PFSK-1 (cell line): ENCODE measurements at regions not wholly inside any gene's neighbourhood (a gene's known extent, or its start where the extent isn't known, plus 50 kb on each side); places are given as distances from the start of the nearest gene placed in this dataset.

Experiments
- FOXP2 ChIP-seq: optimal IDR thresholded peaks from 2 replicates; pipeline ENCODE3; 2011; ENCODE audit warnings: borderline replicate concordance, control low read depth, inconsistent platforms; ENCODE audit not compliant: insufficient read depth; ENCODE audit errors: extremely low read length, extremely low read depth
- POLR2AphosphoS5 ChIP-seq: IDR thresholded peaks from 2 replicates; pipeline ENCODE4 v1.6.1; 2012; ENCODE audit warnings: low read depth, mild to moderate bottlenecking, control low read depth, low read length, moderate library complexity
- SIN3A ChIP-seq: IDR thresholded peaks from 2 replicates; pipeline ENCODE4 v1.6.1; 2012; ENCODE audit warnings: mild to moderate bottlenecking, low read length, moderate library complexity, borderline replicate concordance; ENCODE audit not compliant: insufficient read depth
- TAF1 ChIP-seq: IDR thresholded peaks from 2 replicates; pipeline ENCODE4 v1.6.1; 2012; ENCODE audit warnings: low read length, control low read depth, borderline replicate concordance; ENCODE audit not compliant: insufficient read depth
- TF ChIP-seq, protein P1 (sequence below), 2 experiments: IDR thresholded peaks; 2 replicates each; pipeline versions ENCODE4 v1.6.1 to v1.8.0; 2011 to 2012; ENCODE audit warnings: low read depth in 2 of 2, low read length in 2 of 2, control low read depth in 1 of 2, inconsistent platforms in 1 of 2, mild to moderate bottlenecking in 1 of 2, moderate library complexity in 1 of 2; ENCODE audit not compliant: insufficient read depth in 1 of 2

DNA sequence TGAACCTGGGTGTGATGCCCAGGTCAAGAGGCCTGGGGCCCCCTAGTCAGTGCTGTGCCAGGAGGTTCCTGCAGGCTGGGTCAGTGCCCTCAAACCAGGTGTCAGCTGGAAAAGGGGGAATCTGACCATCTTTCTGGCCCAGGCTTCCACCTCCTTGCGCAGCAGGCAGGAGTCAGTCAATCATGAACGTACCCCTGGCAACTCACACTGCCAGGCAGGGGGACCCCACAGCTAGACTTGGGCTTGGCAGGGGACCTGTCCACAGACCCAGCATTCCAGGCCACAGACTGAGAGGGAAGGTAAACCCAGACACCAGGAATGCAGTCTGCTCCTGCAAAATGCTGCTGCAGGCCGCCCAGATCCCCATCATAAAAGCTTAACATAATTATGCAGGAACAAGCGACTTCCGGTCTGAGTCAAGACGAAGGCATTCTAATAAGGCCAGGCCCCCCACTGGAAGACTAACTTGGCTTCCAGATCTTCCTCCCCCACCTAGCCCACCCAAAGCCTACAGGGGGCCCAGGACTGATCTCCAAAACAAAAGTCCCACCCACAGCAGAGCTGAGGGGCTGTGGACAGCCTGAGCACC, 156.3 kb downstream of the BCOR start:
- TF ChIP-seq POLR2AphosphoS5, result no peak
- TF ChIP-seq, protein P1, sequence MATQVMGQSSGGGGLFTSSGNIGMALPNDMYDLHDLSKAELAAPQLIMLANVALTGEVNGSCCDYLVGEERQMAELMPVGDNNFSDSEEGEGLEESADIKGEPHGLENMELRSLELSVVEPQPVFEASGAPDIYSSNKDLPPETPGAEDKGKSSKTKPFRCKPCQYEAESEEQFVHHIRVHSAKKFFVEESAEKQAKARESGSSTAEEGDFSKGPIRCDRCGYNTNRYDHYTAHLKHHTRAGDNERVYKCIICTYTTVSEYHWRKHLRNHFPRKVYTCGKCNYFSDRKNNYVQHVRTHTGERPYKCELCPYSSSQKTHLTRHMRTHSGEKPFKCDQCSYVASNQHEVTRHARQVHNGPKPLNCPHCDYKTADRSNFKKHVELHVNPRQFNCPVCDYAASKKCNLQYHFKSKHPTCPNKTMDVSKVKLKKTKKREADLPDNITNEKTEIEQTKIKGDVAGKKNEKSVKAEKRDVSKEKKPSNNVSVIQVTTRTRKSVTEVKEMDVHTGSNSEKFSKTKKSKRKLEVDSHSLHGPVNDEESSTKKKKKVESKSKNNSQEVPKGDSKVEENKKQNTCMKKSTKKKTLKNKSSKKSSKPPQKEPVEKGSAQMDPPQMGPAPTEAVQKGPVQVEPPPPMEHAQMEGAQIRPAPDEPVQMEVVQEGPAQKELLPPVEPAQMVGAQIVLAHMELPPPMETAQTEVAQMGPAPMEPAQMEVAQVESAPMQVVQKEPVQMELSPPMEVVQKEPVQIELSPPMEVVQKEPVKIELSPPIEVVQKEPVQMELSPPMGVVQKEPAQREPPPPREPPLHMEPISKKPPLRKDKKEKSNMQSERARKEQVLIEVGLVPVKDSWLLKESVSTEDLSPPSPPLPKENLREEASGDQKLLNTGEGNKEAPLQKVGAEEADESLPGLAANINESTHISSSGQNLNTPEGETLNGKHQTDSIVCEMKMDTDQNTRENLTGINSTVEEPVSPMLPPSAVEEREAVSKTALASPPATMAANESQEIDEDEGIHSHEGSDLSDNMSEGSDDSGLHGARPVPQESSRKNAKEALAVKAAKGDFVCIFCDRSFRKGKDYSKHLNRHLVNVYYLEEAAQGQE (IDR thresholded peaks at IDR 0.05; ENCODE audit: insufficient read depth in 1 of 2, low read depth in 2 of 2, low read length in 2 of 2), result no peak
- TF ChIP-seq TAF1, result no peak
- TF ChIP-seq SIN3A, result no peak
- TF ChIP-seq FOXP2, result no peak

DNA sequence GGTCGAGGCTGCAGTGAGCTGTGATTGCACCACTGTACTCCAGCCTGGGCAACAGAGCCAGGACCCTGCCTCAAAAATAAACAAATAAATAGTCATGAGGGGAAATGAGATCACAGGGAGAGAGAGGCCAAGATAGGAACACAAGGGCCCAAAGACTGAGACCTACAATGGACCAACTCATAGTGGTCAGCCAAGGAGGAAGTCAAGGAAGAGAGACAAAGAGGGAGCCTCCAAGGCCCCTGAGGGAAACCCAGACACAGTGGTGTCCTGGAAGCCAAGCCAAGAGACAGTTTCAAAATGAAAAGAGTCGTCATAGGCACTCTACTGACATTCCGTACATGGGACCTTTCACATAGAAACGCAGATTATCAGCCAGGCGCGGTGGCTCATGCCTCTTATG, 153.3 kb downstream of the BCOR start:
- TF ChIP-seq FOXP2 (no peak), POLR2AphosphoS5 (no peak), TAF1 (no peak), SIN3A (no peak)
- TF ChIP-seq, protein P1 (IDR thresholded peaks at IDR 0.05; ENCODE audit: insufficient read depth in 1 of 2, low read depth in 2 of 2, low read length in 2 of 2), result no peak

DNA sequence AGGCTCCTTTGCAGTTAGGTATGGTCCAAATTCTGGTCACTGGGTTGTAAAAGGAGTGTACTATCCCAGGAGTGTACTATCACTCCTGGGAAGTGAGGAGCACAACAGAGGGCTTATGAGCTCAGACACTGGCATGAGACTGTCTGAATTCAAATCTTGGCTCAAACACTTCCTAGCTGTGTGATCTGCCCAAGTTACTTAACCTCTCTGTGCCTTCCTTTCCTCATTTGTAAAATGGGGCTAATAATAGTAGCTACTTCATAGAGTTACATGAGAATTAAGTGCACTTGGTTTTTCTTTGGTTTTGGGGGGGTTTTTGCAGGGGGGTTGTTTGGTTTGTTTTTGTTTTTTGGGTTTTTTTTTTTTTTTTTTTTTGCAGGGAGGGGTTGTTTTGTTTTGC, 152.0 kb downstream of the BCOR start:
- TF ChIP-seq, protein P1 (IDR thresholded peaks at IDR 0.05; ENCODE audit: insufficient read depth in 1 of 2, low read depth in 2 of 2, low read length in 2 of 2), result no peak
- TF ChIP-seq FOXP2 (no peak), POLR2AphosphoS5 (no peak), TAF1 (no peak), SIN3A (no peak)

DNA sequence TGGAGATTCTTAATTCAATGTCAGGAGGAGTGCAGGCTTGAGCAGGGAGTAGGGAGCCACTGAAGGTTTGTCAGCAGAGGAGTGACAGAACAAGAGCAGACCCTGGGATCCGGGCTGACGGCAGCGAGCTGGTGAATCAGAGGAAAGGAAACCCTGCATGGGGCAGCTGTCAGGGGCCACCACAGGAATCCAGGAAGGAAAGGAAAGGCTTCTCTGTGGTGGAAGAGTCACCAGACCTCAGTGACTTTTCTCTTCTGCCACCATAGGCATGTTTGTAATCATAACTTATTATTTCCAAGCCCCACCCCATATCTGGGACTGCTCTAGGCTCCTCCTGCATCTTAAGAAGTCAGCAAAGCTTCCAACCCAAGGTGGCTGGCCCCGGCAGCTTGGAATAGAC, 150.9 kb downstream of the BCOR start:
- TF ChIP-seq TAF1 (no peak), FOXP2 (no peak), SIN3A (no peak), POLR2AphosphoS5 (no peak)
- TF ChIP-seq, protein P1 (IDR thresholded peaks at IDR 0.05; ENCODE audit: insufficient read depth in 1 of 2, low read depth in 2 of 2, low read length in 2 of 2), result no peak

DNA sequence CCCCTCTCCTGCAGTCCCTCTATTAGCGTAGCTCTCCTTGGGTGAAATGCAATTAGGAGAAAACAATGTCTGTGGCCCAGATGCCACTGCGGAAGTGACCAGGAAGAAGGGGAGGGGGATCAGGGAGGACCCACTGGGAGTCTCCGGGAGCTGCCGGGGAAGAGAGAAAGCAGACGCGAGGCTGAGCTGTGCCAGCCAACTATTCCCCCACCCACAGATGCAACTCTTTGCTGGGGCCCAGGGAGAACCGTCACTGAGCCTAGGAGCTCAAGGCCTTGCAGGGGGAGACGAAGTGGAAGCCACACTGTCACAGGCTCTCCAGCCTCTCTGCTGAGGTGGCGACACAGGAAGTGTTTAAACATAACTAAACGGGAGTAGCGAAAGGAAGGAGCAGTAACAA, 149.2 kb downstream of the BCOR start:
- TF ChIP-seq POLR2AphosphoS5 (no peak), TAF1 (no peak), FOXP2 (no peak), SIN3A (no peak)
- TF ChIP-seq, protein P1 (IDR thresholded peaks at IDR 0.05; ENCODE audit: insufficient read depth in 1 of 2, low read depth in 2 of 2, low read length in 2 of 2), result no peak
